HFF-Myc (cell line): ENCODE measurements at regions not wholly inside any gene's neighbourhood (a gene's known extent, or its start where the extent isn't known, plus 50 kb on each side); places are given as distances from the start of the nearest gene placed in this dataset.

Source experiments
- DNase-seq: peaks from one replicate; pipeline ENCODE4 v3.0.0-alpha.2; 2011; ENCODE audit warnings: low read depth; ENCODE audit errors: extremely low read depth
- H3K4me3 ChIP-seq: replicated peaks from 2 replicates; pipeline ENCODE4 v1.5.1; 2011; ENCODE audit warnings: low read depth, mild to moderate bottlenecking, control low read depth, low read length
- TF ChIP-seq, protein P1 (sequence below): IDR thresholded peaks from 2 replicates; pipeline ENCODE4 v1.5.1; 2012; ENCODE audit warnings: mild to moderate bottlenecking, low read depth, low read length, control low read depth; ENCODE audit errors: missing control alignments

DNA sequence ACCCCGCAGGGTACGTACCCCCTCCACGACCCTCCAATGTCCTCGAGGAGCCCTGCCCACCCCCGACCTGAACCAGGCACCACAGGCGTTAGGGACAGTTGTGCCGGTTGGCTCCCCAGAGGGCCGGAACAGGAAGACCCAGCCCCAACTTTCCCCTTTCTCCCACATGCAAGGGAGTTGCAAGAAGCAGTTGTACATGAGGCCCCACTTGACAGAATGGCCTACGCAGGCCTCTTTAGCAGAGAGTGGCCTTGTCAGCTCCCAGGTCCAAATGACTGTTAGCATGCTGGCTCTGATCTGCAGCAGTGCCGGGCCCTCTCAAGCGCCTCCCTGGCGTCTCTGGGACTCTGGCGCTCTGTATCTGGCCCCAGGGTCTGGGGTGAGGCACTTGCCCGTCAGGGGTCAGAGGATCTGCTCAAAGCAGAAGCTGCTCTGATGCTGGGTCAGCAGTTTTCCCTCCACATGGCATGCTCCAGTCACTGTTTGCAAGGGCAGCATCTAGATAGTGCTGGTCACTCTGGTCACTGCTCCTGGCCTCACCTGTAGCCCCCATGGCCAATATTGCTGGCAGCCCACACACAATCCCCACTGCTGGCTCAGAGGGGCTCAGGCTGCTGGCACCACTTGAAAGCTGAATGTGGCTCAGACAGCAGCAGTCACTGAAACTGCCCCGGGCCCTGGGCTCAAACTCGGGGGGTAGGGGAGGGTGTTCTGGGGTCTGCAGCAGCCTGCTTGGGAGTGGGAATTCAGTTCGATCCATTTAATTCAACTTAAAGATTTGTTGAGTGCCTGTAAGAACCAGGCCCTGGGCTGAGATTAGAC, 254.5 kb downstream of the FAM43A start:
- no peak overlapping the region for H3K4me3 ChIP-seq
- TF ChIP-seq, protein P1, sequence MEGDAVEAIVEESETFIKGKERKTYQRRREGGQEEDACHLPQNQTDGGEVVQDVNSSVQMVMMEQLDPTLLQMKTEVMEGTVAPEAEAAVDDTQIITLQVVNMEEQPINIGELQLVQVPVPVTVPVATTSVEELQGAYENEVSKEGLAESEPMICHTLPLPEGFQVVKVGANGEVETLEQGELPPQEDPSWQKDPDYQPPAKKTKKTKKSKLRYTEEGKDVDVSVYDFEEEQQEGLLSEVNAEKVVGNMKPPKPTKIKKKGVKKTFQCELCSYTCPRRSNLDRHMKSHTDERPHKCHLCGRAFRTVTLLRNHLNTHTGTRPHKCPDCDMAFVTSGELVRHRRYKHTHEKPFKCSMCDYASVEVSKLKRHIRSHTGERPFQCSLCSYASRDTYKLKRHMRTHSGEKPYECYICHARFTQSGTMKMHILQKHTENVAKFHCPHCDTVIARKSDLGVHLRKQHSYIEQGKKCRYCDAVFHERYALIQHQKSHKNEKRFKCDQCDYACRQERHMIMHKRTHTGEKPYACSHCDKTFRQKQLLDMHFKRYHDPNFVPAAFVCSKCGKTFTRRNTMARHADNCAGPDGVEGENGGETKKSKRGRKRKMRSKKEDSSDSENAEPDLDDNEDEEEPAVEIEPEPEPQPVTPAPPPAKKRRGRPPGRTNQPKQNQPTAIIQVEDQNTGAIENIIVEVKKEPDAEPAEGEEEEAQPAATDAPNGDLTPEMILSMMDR, result no peak
- DNase-seq, result no peak

- no peak for DNase-seq
- TF ChIP-seq, protein P1, result no peak
- H3K4me3 ChIP-seq, result no peak overlapping the region
Measured at GRCh38 chr3:194941360-194941955, 255.8 kb downstream of the FAM43A start.

DNA sequence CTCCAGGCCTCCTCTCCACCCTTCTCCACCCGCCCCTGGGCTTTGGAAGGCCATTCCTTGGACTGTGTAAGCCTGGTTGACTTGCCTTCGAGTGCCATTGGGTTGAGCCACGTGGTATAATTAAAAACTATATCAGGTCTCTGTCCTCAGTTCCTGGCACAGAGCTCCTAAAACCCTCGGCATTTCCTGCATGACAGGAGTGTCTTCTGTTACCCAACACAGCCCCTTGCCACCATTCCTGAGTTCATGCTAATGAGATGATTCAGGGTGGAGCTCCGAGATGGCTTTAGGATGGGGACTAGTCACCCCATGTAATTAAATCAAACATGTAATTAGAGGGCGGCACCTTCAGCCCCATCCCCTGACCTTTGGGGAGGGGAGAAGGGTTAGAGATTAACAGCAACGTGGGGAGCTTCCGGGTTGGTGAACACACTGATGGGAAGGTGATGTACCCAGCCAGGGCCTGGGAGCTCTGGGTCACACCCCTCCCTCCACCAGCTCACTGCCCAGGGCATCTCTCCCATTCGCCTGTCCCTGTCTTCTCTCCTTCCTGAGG, 256.4 kb downstream of the FAM43A start:
- no peak overlapping the region for H3K4me3 ChIP-seq
- no peak for DNase-seq
- TF ChIP-seq, protein P1, result no peak

DNA sequence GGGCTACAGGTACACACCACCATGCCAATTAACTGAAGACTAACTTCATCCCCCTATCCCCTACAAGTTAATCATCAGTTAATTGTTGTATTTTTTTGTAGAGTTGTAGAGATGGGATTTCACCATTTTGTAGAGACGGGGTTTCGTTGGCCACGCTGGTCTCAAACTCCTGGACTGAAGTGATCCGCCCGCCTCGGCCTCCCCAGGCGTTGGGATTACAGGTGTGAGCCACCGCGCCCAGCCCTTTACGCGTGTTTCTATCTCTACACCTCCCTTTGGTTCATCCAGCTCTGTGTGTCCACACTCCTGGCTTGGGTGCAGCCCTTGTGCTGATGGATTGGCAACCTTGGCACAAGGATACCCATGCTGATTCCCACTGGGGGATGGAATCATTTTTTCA, 258.8 kb downstream of the FAM43A start:
- no peak overlapping the region for H3K4me3 ChIP-seq
- TF ChIP-seq, protein P1, result no peak
- DNase-seq, result no peak

DNA sequence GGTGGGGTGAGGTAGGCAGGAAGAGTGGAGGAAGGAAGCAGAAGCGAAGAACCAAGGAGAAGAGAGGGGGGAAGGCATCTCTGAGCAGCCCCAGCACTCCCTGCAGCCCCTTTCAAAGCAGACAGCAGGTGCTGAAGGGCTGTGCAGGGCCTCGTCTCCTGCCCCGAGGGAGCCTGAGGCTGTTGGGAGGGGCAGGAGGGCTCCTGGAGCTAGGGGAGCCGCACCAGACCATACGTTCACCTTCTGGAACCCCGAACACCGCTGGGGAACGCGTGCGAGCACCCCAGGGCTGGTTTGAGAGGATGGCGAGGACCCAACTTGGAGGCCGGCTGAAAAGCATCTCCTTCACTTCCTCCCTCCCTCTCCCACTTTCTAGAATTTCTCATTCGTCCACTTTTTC, 259.8 kb downstream of the FAM43A start:
- H3K4me3 ChIP-seq, result no peak overlapping the region
- TF ChIP-seq, protein P1, result no peak
- no peak for DNase-seq

GRCh38 chr3:194946091-194946490, 260.4 kb downstream of the FAM43A start:
- DNase-seq, result no peak
- TF ChIP-seq, protein P1, result no peak
- H3K4me3 ChIP-seq, result no peak overlapping the region
